Dedifferentiated amniotic fluid mesenchymal stem cell (primary cell): ENCODE measurements at regions not wholly inside any gene's neighbourhood (a gene's known extent, or its start where the extent isn't known, plus 50 kb on each side); places are given as distances from the start of the nearest gene placed in this dataset.

Source experiments
- DNase-seq: peaks from one replicate; pipeline ENCODE4 v3.0.0-alpha.2; 2016; ENCODE audit errors: extremely low spot score

GRCh38 chr6:165823609-165824326 is 160.7 kb upstream of the PDE10A start:
- no peak for DNase-seq

GRCh38 chr6:165822501-165822900 is 159.5 kb upstream of the PDE10A start:
- DNase-seq = no peak

GRCh38 chr6:165821754-165822153 is 158.7 kb upstream of the PDE10A start:
- DNase-seq = no peak

GRCh38 chr6:165820934-165821333 is 157.9 kb upstream of the PDE10A start:
- DNase-seq = no peak

GRCh38 chr6:165820407-165820806 is 157.4 kb upstream of the PDE10A start:
- no peak for DNase-seq

GRCh38 chr6:165819394-165819793 is 156.4 kb upstream of the PDE10A start:
- no peak for DNase-seq

- DNase-seq = no peak
Observed at GRCh38 chr6:165818200-165818599, 155.2 kb upstream of the PDE10A start.

- DNase-seq = no peak
Observed at GRCh38 chr6:165817771-165818170, 154.7 kb upstream of the PDE10A start.

GRCh38 chr6:165817148-165817547 is 154.1 kb upstream of the PDE10A start:
- no peak for DNase-seq

- no peak for DNase-seq
Observed at GRCh38 chr6:165814679-165815078, 151.6 kb upstream of the PDE10A start.

GRCh38 chr6:165811512-165811911 is 148.5 kb upstream of the PDE10A start:
- DNase-seq = no peak

- DNase-seq = no peak
Observed at GRCh38 chr6:165808021-165808420, 145.0 kb upstream of the PDE10A start.

- DNase-seq = no peak
Observed at GRCh38 chr6:165807249-165807960, 144.4 kb upstream of the PDE10A start.

- no peak for DNase-seq
Observed at GRCh38 chr6:165806126-165806810, 143.2 kb upstream of the PDE10A start.

GRCh38 chr6:165805636-165806035 is 142.6 kb upstream of the PDE10A start:
- DNase-seq = no peak

GRCh38 chr6:165805067-165805555 is 142.1 kb upstream of the PDE10A start:
- DNase-seq = no peak

GRCh38 chr6:165804331-165805066 is 141.5 kb upstream of the PDE10A start:
- DNase-seq = no peak

- no peak for DNase-seq
Observed at GRCh38 chr6:165800337-165800736, 137.3 kb upstream of the PDE10A start.

GRCh38 chr6:165799391-165800153 is 136.5 kb upstream of the PDE10A start:
- DNase-seq = no peak

- DNase-seq = no peak
Observed at GRCh38 chr6:165798991-165799390, 135.9 kb upstream of the PDE10A start.

- no peak for DNase-seq
Observed at GRCh38 chr6:165794179-165794601, 131.1 kb upstream of the PDE10A start.
